HepG2 (cell line): ENCODE measurements at regions not wholly inside any gene's neighbourhood (a gene's known extent, or its start where the extent isn't known, plus 50 kb on each side); places are given as distances from the start of the nearest gene placed in this dataset.

Experiments used
- ATAC-seq: fragments of 200-7000 bp; cut with Tn5 transposase; 3 replicates; pipeline ENCODE4 v1.9.1; 2020; ENCODE audit warnings: mild to moderate bottlenecking, moderate library complexity
- BruUV-seq: library from RNA; stranded (reverse); fragments of 400-500 nt; replicated peaks from 2 replicates; lab custom pipeline; 2021; lab: Mats Ljungman, UMichigan
- CTCF ChIA-PET: fragments of 300-600 bp; formaldehyde crosslinking; extraction: SDS; loops from one replicate; lab custom pipeline; 2021; ENCODE audit warnings: low total read pairs, inconsistent platforms, low intra/inter-chr PET ratio; lab: Yijun Ruan, JAX
- POLR2A ChIA-PET: fragments of 350-600 bp; sonication (Branson Sonifier 250); formaldehyde crosslinking; loops from one replicate; lab custom pipeline; 2020; ENCODE audit warnings: antibody characterized with exemption, inconsistent platforms; lab: Yijun Ruan, JAX
- DNase-seq: peaks from one replicate; pipeline ENCODE4 v3.0.0-alpha.2; 2015; ENCODE audit warnings: low spot score
- FAIRE-seq: peaks from 3 replicates; lab custom pipeline; 2011; peaks lifted over from hg19 to GRCh38; lab: Jason Lieb, UNC
- H2AFZ ChIP-seq: one replicate; pipeline ENCODE4 v1.6.1; 2011; ENCODE audit warnings: low read length, inconsistent platforms
- H3K27ac ChIP-seq: fragments of 300-600 bp; 3 replicates; pipeline ENCODE4 v1.8.0; 2011; ENCODE audit warnings: mixed run types, mild to moderate bottlenecking, mixed read lengths, low read length, inconsistent platforms; ENCODE audit not compliant: insufficient read depth; ENCODE audit errors: extremely low read length
- H3K27me3 ChIP-seq, 2 experiments: fragments of 200-600 bp in 1 of 2; 2 replicates in 1 of 2; 3 replicates in 1 of 2; pipeline versions ENCODE4 v1.6.0 to v1.8.0; 2011; ENCODE audit warnings: low read length in 2 of 2, mild to moderate bottlenecking in 2 of 2, moderate library complexity in 2 of 2, inconsistent platforms in 1 of 2; ENCODE audit not compliant: insufficient read depth in 2 of 2, control insufficient read depth in 1 of 2
- H3K36me3 ChIP-seq, 2 experiments: fragments of 200-600 bp in 1 of 2; replicated peaks in 1 of 2; 2 replicates in 1 of 2; 3 replicates in 1 of 2; pipeline versions ENCODE4 v1.5.1 to v1.8.0; 2011; ENCODE audit warnings: low read length in 2 of 2, inconsistent platforms in 1 of 2; ENCODE audit not compliant: insufficient read depth in 2 of 2, control insufficient read depth in 1 of 2
- H3K4me1 ChIP-seq: 2 replicates; pipeline ENCODE4 v1.5.1; 2012; ENCODE audit warnings: low read length, inconsistent platforms; ENCODE audit not compliant: insufficient read depth
- H3K4me2 ChIP-seq: 2 replicates; pipeline ENCODE4 v1.6.0; 2011; ENCODE audit warnings: low read depth, low read length, inconsistent platforms
- H3K4me3 ChIP-seq, 3 experiments: fragments of 200-600 bp in 1 of 3; sonication (generic), shearing (Covaris generic) in 1 of 3; replicated peaks in 1 of 3; 2 replicates each; pipeline ENCODE4 v1.5.1; 2011 to 2016; ENCODE audit warnings: low read length in 3 of 3, inconsistent platforms in 2 of 3, low read depth in 2 of 3, mild to moderate bottlenecking in 2 of 3, control low read depth in 1 of 3, mixed read lengths in 1 of 3; ENCODE audit not compliant: insufficient read depth in 1 of 3
- H3K79me2 ChIP-seq: one replicate; pipeline ENCODE4 v1.6.1; 2011; ENCODE audit warnings: low read length, inconsistent platforms; ENCODE audit not compliant: insufficient read depth
- H3K9ac ChIP-seq: 2 replicates; pipeline ENCODE4 v1.6.0; 2011; ENCODE audit warnings: mild to moderate bottlenecking, low read depth, low read length, inconsistent platforms; ENCODE audit not compliant: insufficient read depth
- H3K9me3 ChIP-seq: 2 replicates; pipeline ENCODE4 v1.5.1; 2012; ENCODE audit warnings: mild to moderate bottlenecking, low read length
- H4K20me1 ChIP-seq: 2 replicates; pipeline ENCODE4 v1.6.0; 2011; ENCODE audit warnings: inconsistent platforms, mild to moderate bottlenecking, low read length, moderate library complexity; ENCODE audit not compliant: insufficient read depth
- ADNP ChIP-seq: sonication (generic); formaldehyde crosslinking; IDR thresholded peaks from 2 replicates; pipeline ENCODE4 v1.4.0; 2020; ENCODE audit warnings: missing genetic modification reagents
- FOXO4 ChIP-seq: sonication (generic); formaldehyde crosslinking; conservative IDR thresholded peaks from 2 replicates; pipeline ENCODE4 v1.8.1; 2023; ENCODE audit warnings: missing genetic modification reagents
- KAT7 ChIP-seq: IDR thresholded peaks from 2 replicates; pipeline ENCODE4 v1.6.1; 2018; ENCODE audit warnings: borderline replicate concordance, missing compliant biosample characterization
- PCBP2 ChIP-seq: fragments of 200-400 bp; formaldehyde crosslinking; optimal IDR thresholded peaks from 2 replicates; pipeline ENCODE3; 2018; ENCODE audit warnings: low read length, low read depth; ENCODE audit not compliant: poor library complexity, severe bottlenecking
- TMF1 ChIP-seq: sonication (generic); formaldehyde crosslinking; IDR thresholded peaks from 2 replicates; pipeline ENCODE4 v1.8.1; 2022; ENCODE audit warnings: low read depth, missing genetic modification reagents
- ZNF138 ChIP-seq: sonication (generic); formaldehyde crosslinking; IDR thresholded peaks from 2 replicates; pipeline ENCODE4 v1.5.0; 2020; ENCODE audit warnings: mild to moderate bottlenecking, low read depth, missing genetic modification reagents
- ZNF558 ChIP-seq: sonication (generic); formaldehyde crosslinking; IDR thresholded peaks from 2 replicates; pipeline ENCODE4 v1.9.0; 2022; ENCODE audit warnings: mild to moderate bottlenecking, missing genetic modification reagents, borderline replicate concordance
- ZNF841 ChIP-seq: sonication (generic); formaldehyde crosslinking; IDR thresholded peaks from 2 replicates; pipeline ENCODE4 v1.8.1; 2023; ENCODE audit warnings: missing genetic modification reagents, borderline replicate concordance
- WGBS: methylation state at CpG from one replicate; pipeline ENCODE4 v1.1.6; 2017; ENCODE audit warnings: low lambda C conversion rate; 5-methylcytosine and 5-hydroxymethylcytosine counted together
- in situ Hi-C: cut with HindIII; loops from 2 replicates; pipeline ENCODE4 v1.10.0; 2017; ENCODE audit warnings: low pct_unique_long_range_greater_than_20kb; ENCODE audit not compliant: extremely low pct_ligation_motif_present
- intact Hi-C: fragments of 100-400 bp; cut with micrococcal nuclease; formaldehyde crosslinking; loops from one replicate; pipeline ENCODE4 v1.10.0; 2022; ENCODE audit not compliant: unreplicated experiment
- TF ChIP-seq, protein P1 (sequence below), 2 experiments: sonication (generic) in 1 of 2; formaldehyde crosslinking in 1 of 2; IDR thresholded peaks; 2 replicates each; pipeline versions ENCODE4 v1.4.0 to v1.6.1; 2016 to 2020; ENCODE audit warnings: borderline replicate concordance in 1 of 2, low read depth in 1 of 2, mild to moderate bottlenecking in 1 of 2, missing genetic modification reagents in 1 of 2

DNA sequence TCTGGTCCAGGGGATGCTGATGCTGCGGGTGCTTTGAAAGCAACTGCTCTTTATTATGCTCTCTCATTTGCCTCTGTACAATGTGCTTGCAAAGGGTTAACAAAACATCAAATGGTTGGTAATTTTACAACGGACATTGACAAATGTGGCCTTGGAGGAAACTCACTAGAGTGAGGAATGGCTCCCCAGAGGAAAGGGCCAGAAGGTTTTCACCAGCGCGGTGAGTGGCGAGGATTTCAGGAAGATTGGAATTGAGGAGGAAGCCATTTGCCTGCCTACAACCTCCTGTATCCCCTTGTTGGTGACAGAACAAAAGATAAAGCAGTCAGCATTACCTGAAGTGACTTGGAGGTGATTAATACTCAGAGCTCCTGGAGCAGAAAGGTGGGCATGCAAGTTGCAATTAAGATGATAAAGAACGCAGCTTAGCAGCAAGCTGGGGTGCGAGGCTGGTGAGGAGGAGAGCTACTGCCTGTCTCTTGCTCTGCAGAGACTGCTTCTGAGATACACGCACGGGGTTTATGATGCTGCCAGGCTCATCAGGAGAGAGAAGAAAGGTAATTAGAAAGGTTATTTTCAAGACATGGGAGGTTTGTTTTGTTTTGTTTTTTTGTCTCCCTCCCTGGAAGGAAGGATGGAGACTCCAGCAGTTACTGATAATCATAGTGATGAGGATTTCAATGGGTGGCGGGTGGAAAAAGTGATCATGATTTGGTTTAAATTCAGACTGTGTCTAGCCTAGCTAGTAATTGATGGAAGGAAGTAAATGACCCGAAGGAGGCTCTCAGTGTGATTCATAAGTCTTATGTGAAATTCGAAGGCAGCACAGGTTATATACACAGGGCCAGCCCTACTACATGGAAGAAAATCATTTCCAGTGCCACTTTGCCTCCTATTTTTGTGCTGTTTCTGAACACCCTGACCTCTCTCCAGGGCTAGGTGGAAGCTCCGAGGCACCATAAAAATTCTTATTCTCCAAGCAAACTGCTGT, 141.6 kb upstream of the DTNBP1 start (continued):
- TF ChIP-seq, protein P1, sequence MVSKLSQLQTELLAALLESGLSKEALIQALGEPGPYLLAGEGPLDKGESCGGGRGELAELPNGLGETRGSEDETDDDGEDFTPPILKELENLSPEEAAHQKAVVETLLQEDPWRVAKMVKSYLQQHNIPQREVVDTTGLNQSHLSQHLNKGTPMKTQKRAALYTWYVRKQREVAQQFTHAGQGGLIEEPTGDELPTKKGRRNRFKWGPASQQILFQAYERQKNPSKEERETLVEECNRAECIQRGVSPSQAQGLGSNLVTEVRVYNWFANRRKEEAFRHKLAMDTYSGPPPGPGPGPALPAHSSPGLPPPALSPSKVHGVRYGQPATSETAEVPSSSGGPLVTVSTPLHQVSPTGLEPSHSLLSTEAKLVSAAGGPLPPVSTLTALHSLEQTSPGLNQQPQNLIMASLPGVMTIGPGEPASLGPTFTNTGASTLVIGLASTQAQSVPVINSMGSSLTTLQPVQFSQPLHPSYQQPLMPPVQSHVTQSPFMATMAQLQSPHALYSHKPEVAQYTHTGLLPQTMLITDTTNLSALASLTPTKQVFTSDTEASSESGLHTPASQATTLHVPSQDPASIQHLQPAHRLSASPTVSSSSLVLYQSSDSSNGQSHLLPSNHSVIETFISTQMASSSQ (IDR thresholded peaks at IDR 0.05; ENCODE audit: low read depth): no peak
- TF ChIP-seq, protein P1 (CRISPR knock-in tag; IDR thresholded peaks at IDR 0.05; ENCODE audit: borderline replicate concordance): no peak
- TF ChIP-seq ZNF841 (CRISPR knock-in tag) (no peak), ADNP (CRISPR knock-in tag) (no peak), ZNF138 (no peak)

DNA sequence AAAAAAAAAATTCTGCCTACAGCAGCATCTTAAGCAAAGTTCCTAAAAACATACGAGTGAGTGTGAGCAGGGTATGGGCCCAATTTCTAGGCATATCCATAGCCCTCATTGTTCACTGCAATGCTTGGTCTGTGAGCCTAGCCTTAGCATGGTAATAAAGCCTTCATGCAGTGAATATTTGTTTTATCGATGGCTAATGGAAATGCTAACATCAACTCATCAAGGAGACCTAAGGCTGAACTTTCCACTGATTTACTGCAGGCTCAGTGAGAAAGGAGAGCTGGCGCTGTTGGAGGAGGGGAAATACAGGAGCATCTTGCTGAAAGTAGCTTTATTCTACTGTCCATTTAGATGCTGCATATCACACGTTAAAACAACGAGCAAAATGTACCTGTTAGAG, 139.6 kb upstream of the DTNBP1 start:
- WGBS: 9% methylated on average over 5 of the region's 5 CpGs
- Histone ChIP-seq H3K9me3 (no peaks in the 10 kb centered on the region), H3K4me2 (no peak overlapping the region), H2AFZ (no peak overlapping the region), H3K4me1 (no peaks in the 10 kb centered on the region), H3K27me3 (no peaks in the 10 kb centered on the region), H3K27ac (no peak overlapping the region), H3K4me3 (no peak overlapping the region), H3K79me2 (no peaks in the 10 kb centered on the region), H3K9ac (no peak overlapping the region), H4K20me1 (no peaks in the 10 kb centered on the region), H3K36me3 (no peaks in the 10 kb centered on the region)
- in situ Hi-C loops (no loop called here), intact Hi-C loops (no loop called here)
- ChIA-PET CTCF (no interaction called here), POLR2A (no interaction called here)
- ATAC-seq: no peak
- no peak for DNase-seq
- no TSS peak for BruUV-seq
- no peak for TF ChIP-seq TMF1 (CRISPR knock-in tag)
- no peak for TF ChIP-seq PCBP2
- no peak for TF ChIP-seq ZNF558 (CRISPR knock-in tag)
- no peak for TF ChIP-seq KAT7 (CRISPR knock-in tag)
- no peak for TF ChIP-seq FOXO4 (CRISPR knock-in tag)
- no peak for FAIRE-seq
